Fibroblast of lung (primary cell): ENCODE measurements at regions not wholly inside any gene's neighbourhood (a gene's known extent, or its start where the extent isn't known, plus 50 kb on each side); places are given as distances from the start of the nearest gene placed in this dataset.
A peak's percentile ranks its signal among the peaks of the same experiment; 100 is the strongest.

Experiments used
- DNase-seq, 2 donors: peaks; one replicate each; pipeline versions ENCODE4 v3.0.0 to v3.0.0-alpha.2; 2010; ENCODE audit warnings: low read depth in 2 of 2
- H2AFZ ChIP-seq: 2 replicates; pipeline ENCODE4 v1.5.1; 2012; ENCODE audit warnings: low read length, control low read depth, inconsistent platforms
- H3K27ac ChIP-seq: 2 replicates; pipeline ENCODE4 v1.5.1; 2011; ENCODE audit warnings: low read length, control low read depth; ENCODE audit not compliant: insufficient read depth
- H3K27me3 ChIP-seq: 2 replicates; pipeline ENCODE4 v1.5.1; 2011; ENCODE audit warnings: mild to moderate bottlenecking, low read length; ENCODE audit not compliant: control insufficient read depth, insufficient read depth
- H3K36me3 ChIP-seq: 2 replicates; pipeline ENCODE4 v1.5.1; 2011; ENCODE audit warnings: low read length; ENCODE audit not compliant: control insufficient read depth, insufficient read depth
- H3K4me1 ChIP-seq: 2 replicates; pipeline ENCODE4 v1.5.1; 2011; ENCODE audit warnings: low read length; ENCODE audit not compliant: control insufficient read depth, insufficient read depth; ENCODE audit errors: extremely low read depth
- H3K4me2 ChIP-seq: 2 replicates; pipeline ENCODE4 v1.5.1; 2011; ENCODE audit warnings: low read length, control low read depth; ENCODE audit not compliant: insufficient read depth; ENCODE audit errors: extremely low read depth
- H3K4me3 ChIP-seq, 4 experiments: fragments of 200-600 bp in 1 of 4; sonication (generic) in 1 of 4; replicated peaks in 1 of 4; 2 replicates each; pipeline ENCODE4 v1.5.1; 2011 to 2016; ENCODE audit warnings: low read length in 4 of 4, low read depth in 3 of 4, mild to moderate bottlenecking in 3 of 4, control low read depth in 2 of 4, inconsistent platforms in 1 of 4, mixed read lengths in 1 of 4; ENCODE audit not compliant: insufficient read depth in 1 of 4; ENCODE audit errors: control extremely low read depth in 1 of 4
- H3K79me2 ChIP-seq: 2 replicates; pipeline ENCODE4 v1.5.1; 2012; ENCODE audit warnings: mild to moderate bottlenecking, low read length, inconsistent platforms; ENCODE audit not compliant: control insufficient read depth, insufficient read depth
- H3K9ac ChIP-seq: 2 replicates; pipeline ENCODE4 v1.5.1; 2011; ENCODE audit warnings: mild to moderate bottlenecking, low read length, control low read depth; ENCODE audit not compliant: insufficient read depth
- H3K9me3 ChIP-seq: 2 replicates; pipeline ENCODE4 v1.5.1; 2012; ENCODE audit warnings: low read depth, low read length; ENCODE audit not compliant: control insufficient read depth, insufficient read depth
- H4K20me1 ChIP-seq: 2 replicates; pipeline ENCODE4 v1.5.1; 2011; ENCODE audit warnings: low read length; ENCODE audit not compliant: control insufficient read depth, insufficient read depth; ENCODE audit errors: extremely low read depth
- CTCF ChIP-seq, 2 donors: IDR thresholded peaks in 1 of 2; conservative IDR thresholded peaks in 1 of 2; 1 replicate in 1 of 2; 2 replicates in 1 of 2; pipeline ENCODE4 v1.5.1; 2011 to 2012; ENCODE audit warnings: low read length in 2 of 2, control low read depth in 1 of 2, inconsistent platforms in 1 of 2, low read depth in 1 of 2, mild to moderate bottlenecking in 1 of 2
- EZH2 ChIP-seq: IDR thresholded peaks from 2 replicates; pipeline ENCODE4 v1.5.1; 2012; ENCODE audit warnings: low read length, control low read depth, mild to moderate bottlenecking; ENCODE audit errors: missing control alignments

- no peaks in the 10 kb centered on the region for H3K9me3 ChIP-seq
- no peaks in the 10 kb centered on the region for H3K27me3 ChIP-seq
- TF ChIP-seq EZH2 (no peak), CTCF (conservative IDR thresholded peaks at IDR 0.05 in 1 of 2, IDR thresholded peaks at IDR 0.05 in 1 of 2; ENCODE audit: low read depth in 1 of 2, low read length in 2 of 2) (no peak)
- no peaks in the 10 kb centered on the region for H3K79me2 ChIP-seq
- no peaks in the 10 kb centered on the region for H3K36me3 ChIP-seq
- no peak overlapping the region for H3K9ac ChIP-seq
- DNase-seq, result peak in 1 of 2 donors; percentile 26
- H2AFZ ChIP-seq, result no peak overlapping the region
- no peak overlapping the region for H3K4me3 ChIP-seq
- H3K4me1 ChIP-seq, result no peaks in the 10 kb centered on the region
- no peaks in the 10 kb centered on the region for H4K20me1 ChIP-seq
- no peak overlapping the region for H3K27ac ChIP-seq
- H3K4me2 ChIP-seq, result no peak overlapping the region
Observed at GRCh38 chr6:113512576-113512975, 344.6 kb upstream of the MARCKS start.

- H3K9me3 ChIP-seq, result no peaks in the 10 kb centered on the region
- no peak overlapping the region for H3K9ac ChIP-seq
- TF ChIP-seq EZH2, result no peak
- no peak for TF ChIP-seq CTCF (conservative IDR thresholded peaks at IDR 0.05 in 1 of 2, IDR thresholded peaks at IDR 0.05 in 1 of 2; ENCODE audit: low read depth in 1 of 2, low read length in 2 of 2)
- no peaks in the 10 kb centered on the region for H4K20me1 ChIP-seq
- H3K4me3 ChIP-seq, result no peak overlapping the region
- no peak overlapping the region for H3K27ac ChIP-seq
- no peaks in the 10 kb centered on the region for H3K27me3 ChIP-seq
- no peak overlapping the region for H2AFZ ChIP-seq
- no peak overlapping the region for H3K4me2 ChIP-seq
- no peaks in the 10 kb centered on the region for H3K4me1 ChIP-seq
- DNase-seq, result no peak
- no peaks in the 10 kb centered on the region for H3K79me2 ChIP-seq
- no peaks in the 10 kb centered on the region for H3K36me3 ChIP-seq
Observed at GRCh38 chr6:113513086-113513485, 344.1 kb upstream of the MARCKS start.

GRCh38 chr6:113522376-113522775 is 334.8 kb upstream of the MARCKS start:
- no peak for DNase-seq
- TF ChIP-seq CTCF (conservative IDR thresholded peaks at IDR 0.05 in 1 of 2, IDR thresholded peaks at IDR 0.05 in 1 of 2; ENCODE audit: low read depth in 1 of 2, low read length in 2 of 2) (no peak), EZH2 (no peak)
- Histone ChIP-seq H3K79me2 (no peaks in the 10 kb centered on the region), H3K4me1 (no peaks in the 10 kb centered on the region), H3K9me3 (no peaks in the 10 kb centered on the region), H3K4me2 (no peak overlapping the region), H3K9ac (no peak overlapping the region), H3K27me3 (no peaks in the 10 kb centered on the region), H3K27ac (no peak overlapping the region), H3K4me3 (no peak overlapping the region), H4K20me1 (no peaks in the 10 kb centered on the region), H3K36me3 (no peaks in the 10 kb centered on the region), H2AFZ (no peak overlapping the region)
